LNCAP (cell line): ENCODE measurements at regions not wholly inside any gene's neighbourhood (a gene's known extent, or its start where the extent isn't known, plus 50 kb on each side); places are given as distances from the start of the nearest gene placed in this dataset.

ENCODE experiments used
- TF ChIP-seq, protein P1 (sequence below): fragments of 450-650 bp; IDR thresholded peaks from 2 replicates; pipeline ENCODE4 v1.5.1; 2017; ENCODE audit warnings: mild to moderate bottlenecking

DNA sequence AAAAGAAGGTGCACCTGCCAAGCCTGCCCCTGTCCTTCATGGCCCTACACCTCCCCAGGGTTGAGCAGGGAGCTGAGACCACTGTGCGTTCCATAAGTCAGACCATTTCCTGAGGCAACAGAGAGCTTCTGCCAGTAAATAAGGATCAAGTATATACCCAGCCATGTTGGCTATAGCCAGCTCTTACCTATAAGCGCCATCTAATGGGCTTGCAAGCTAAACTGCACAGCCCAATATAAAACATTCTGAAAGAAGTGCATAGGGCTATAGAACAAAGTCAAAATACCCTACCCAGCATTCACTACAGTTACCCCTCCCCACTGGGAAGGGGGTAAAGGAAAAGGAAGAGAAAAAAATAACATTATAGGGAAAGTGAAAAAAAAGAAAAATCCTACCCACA is 59.3 kb upstream of the SCAF11 start:
- TF ChIP-seq, protein P1, sequence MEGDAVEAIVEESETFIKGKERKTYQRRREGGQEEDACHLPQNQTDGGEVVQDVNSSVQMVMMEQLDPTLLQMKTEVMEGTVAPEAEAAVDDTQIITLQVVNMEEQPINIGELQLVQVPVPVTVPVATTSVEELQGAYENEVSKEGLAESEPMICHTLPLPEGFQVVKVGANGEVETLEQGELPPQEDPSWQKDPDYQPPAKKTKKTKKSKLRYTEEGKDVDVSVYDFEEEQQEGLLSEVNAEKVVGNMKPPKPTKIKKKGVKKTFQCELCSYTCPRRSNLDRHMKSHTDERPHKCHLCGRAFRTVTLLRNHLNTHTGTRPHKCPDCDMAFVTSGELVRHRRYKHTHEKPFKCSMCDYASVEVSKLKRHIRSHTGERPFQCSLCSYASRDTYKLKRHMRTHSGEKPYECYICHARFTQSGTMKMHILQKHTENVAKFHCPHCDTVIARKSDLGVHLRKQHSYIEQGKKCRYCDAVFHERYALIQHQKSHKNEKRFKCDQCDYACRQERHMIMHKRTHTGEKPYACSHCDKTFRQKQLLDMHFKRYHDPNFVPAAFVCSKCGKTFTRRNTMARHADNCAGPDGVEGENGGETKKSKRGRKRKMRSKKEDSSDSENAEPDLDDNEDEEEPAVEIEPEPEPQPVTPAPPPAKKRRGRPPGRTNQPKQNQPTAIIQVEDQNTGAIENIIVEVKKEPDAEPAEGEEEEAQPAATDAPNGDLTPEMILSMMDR, result no peak

DNA sequence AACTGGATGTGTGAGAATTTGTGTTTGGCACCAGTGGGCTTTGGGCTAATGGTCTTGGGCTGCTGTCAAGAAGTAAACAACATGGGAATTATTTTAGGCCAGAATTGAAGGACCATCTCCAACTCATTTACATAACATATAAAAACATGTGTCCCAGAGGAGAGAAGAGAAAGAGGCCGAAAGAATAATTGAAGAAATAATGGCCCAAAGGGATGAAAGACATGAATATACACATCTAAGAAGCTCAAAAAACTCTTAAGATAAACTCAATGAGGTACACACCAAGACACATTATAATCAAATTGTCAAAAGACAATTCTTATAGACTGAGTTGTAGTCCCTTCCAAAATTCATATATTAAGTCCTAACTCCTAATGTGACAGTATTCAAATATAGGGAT is 56.1 kb upstream of the SCAF11 start:
- TF ChIP-seq, protein P1, result no peak

DNA sequence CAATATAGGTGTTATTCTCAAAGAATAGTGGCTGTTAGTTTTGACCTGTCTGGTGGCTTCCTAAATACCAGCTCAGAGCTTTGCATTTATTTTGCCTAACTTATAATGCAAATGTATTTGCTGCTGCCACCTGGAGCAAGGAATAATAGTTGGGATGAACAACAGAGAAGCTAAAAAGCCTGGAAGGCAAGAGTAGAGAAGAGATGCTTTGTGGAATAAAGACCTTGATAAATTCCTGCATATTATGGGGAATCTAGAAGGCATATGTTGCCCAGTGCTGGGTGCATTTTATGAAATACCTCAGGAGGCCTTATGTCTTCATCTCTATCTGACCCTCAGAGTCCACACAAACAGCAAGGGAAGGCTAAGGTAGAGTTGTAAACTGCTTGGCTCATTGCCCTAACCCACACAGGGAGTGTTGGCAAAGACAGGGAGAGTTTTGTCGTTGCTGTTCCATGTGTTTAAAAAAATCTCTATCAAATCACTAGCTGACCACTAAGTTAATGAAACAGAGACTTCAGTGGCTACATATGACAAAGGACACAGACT is 53.7 kb upstream of the SCAF11 start:
- TF ChIP-seq, protein P1, result no peak
